ENCODE measurements at regions not wholly inside any gene's neighbourhood (a gene's known extent, or its start where the extent isn't known, plus 50 kb on each side); places are given as distances from the start of the nearest gene placed in this dataset.

- Histone ChIP-seq H2AFZ (replicated peaks; ENCODE audit: low read length, poor library complexity) (no peak overlapping the region), H4K8ac (ENCODE audit: low read depth in 2 of 2, low read length in 2 of 2) (no peak overlapping the region), H3K9me1 (ENCODE audit: insufficient read depth, low read length) (peaks cover 4% of the 10 kb centered on the region; the same call in 1 of the 2 replicates), H2AK5ac (ENCODE audit: low read depth, low read length) (no peak overlapping the region), H2BK15ac (ENCODE audit: low read depth, low read length) (no peak overlapping the region), H3K23ac (ENCODE audit: low read depth, low read length) (no peak overlapping the region), H4K5ac (ENCODE audit: low read depth, low read length) (no peak overlapping the region), H3K27me3 (ENCODE audit: control insufficient read depth, insufficient read depth, low read length) (no peaks in the 10 kb centered on the region), H3K4ac (ENCODE audit: low read depth, low read length) (no peak overlapping the region), H3K36me3 (ENCODE audit: control insufficient read depth, insufficient read depth, low read length) (no peaks in the 10 kb centered on the region), H2BK120ac (ENCODE audit: low read depth, low read length) (no peak overlapping the region), H4K91ac (ENCODE audit: insufficient read depth, low read depth, low read length) (no peak overlapping the region), H3K4me3 (ENCODE audit: insufficient read depth, low read depth, low read length) (no peak overlapping the region), H3K4me1 (ENCODE audit: control insufficient read depth, insufficient read depth, low read length) (peaks cover 4% of the 10 kb centered on the region), H3K27ac (ENCODE audit: insufficient read depth, low read length) (no peak overlapping the region), H3K56ac (ENCODE audit: extremely low read depth, insufficient read depth, low read length) (no peak overlapping the region), H2BK5ac (ENCODE audit: low read depth, low read length, poor library complexity, severe bottlenecking) (no peak overlapping the region), H2AK9ac (replicated peaks; ENCODE audit: low read depth, low read length, poor library complexity) (no peak overlapping the region), H3K14ac (replicated peaks; ENCODE audit: low read depth, low read length) (no peak overlapping the region), H3K9me3 (ENCODE audit: control insufficient read depth, insufficient read depth, low read length) (no peaks in the 10 kb centered on the region), H2BK20ac (ENCODE audit: low read depth, low read length) (no peak overlapping the region), H3K18ac (ENCODE audit: low read depth, low read length) (no peak overlapping the region), H4K20me1 (ENCODE audit: insufficient read depth, low read length) (no peaks in the 10 kb centered on the region), H3K9ac (ENCODE audit: low read depth, low read length) (no peak overlapping the region), H3K79me1 (ENCODE audit: low read depth in 1 of 2, low read length in 2 of 2) (no peaks in the 10 kb centered on the region), H3K4me2 (ENCODE audit: low read depth, low read length) (no peak overlapping the region)
- in situ Hi-C loops (cut with MboI; ENCODE audit: low sequenced_read_pairs), result no loop called here
- WGBS, 2 experiments (ENCODE audit: extremely low coverage in 2 of 2, insufficient read length in 1 of 2), result no CpG with 5 or more reads among the region's 1 CpG
- POLR2A ChIA-PET (ENCODE audit: unreplicated experiment), result no interaction called here
- intact Hi-C loops (cut with micrococcal nuclease), result no loop called here
- no TSS peak for BruUV-seq (replicated peaks)
- ATAC-seq (ENCODE audit: low read depth) (no peak), DNase-seq (no peak)
- TF ChIP-seq POLR2A (IDR thresholded peaks at IDR 0.05; ENCODE audit: low read depth, low read length) (no peak), RAD21 (IDR thresholded peaks at IDR 0.05; ENCODE audit: low read length) (no peak), FOS (IDR thresholded peaks at IDR 0.05; ENCODE audit: low read depth, low read length) (no peak), CTCF (conservative IDR thresholded peaks at IDR 0.05; ENCODE audit: low read depth, low read length) (no peak), BHLHE40 (IDR thresholded peaks at IDR 0.05; ENCODE audit: low read depth, low read length) (no peak), MXI1 (IDR thresholded peaks at IDR 0.05; ENCODE audit: borderline replicate concordance, low read depth, low read length) (no peak), CHD1 (IDR thresholded peaks at IDR 0.05; ENCODE audit: low read depth, low read length) (no peak), SMC3 (IDR thresholded peaks at IDR 0.05; ENCODE audit: low read depth, low read length) (no peak), MAFK (IDR thresholded peaks at IDR 0.05; ENCODE audit: low read depth, low read length) (no peak), CEBPB (IDR thresholded peaks at IDR 0.05; ENCODE audit: low read depth, low read length) (no peak), ELK1 (IDR thresholded peaks at IDR 0.05; ENCODE audit: borderline replicate concordance, low read depth, low read length) (no peak)
- dilution Hi-C loops (cut with HindIII; ENCODE audit: low sequenced_read_pairs, unreplicated experiment), result no loop called here
- CTCF ChIA-PET, result no interaction called here
Measured at GRCh38 chr20:53800418-53800817, 206.8 kb upstream of the ZNF217 start.

Data from IMR-90 (cell line).